Heart left ventricle (tissue), 13 donors: ENCODE measurements at regions not wholly inside any gene's neighbourhood (a gene's known extent, or its start where the extent isn't known, plus 50 kb on each side); places are given as distances from the start of the nearest gene placed in this dataset.

Experiments
- POLR2A ChIP-seq, 2 donors: fragments of 450-650 bp; IDR thresholded peaks; one replicate each; pipeline ENCODE4 v1.6.1; 2017; ENCODE audit warnings: antibody characterized with exemption in 2 of 2, mild to moderate bottlenecking in 2 of 2, moderate library complexity in 2 of 2
- TF ChIP-seq, protein P1 (sequence below), 12 donors: fragments of 200-600 bp; sonication (generic) in 4 of 12; IDR thresholded peaks; one replicate each; pipeline versions ENCODE4 v1.5.0 to v1.8.0; 2018 to 2022; ENCODE audit warnings: antibody characterized with exemption in 12 of 12, mild to moderate bottlenecking in 5 of 12
- donor health status: ischemic (EF 13 %, LVEDD 7.1; RV severe dilation, severe dysfunction).
- donor health status: DM: no; HTN: yes; CAD: no.
- donor health status: DM: no; HTN: no; CAD: no.
- donor health status: ischemic (EF 25% LVEDD 6.9; RV normal size, moderate dysfunction).
- donor health status: ischemic (EF 25% LVEDD 5.7; RV mildly dilated, moderate dysfunction).
- donor health status: ischemic (EF 35%, LVEDD 5.7; RV mildly dilated, moderate dysfunction).
- donor health status: nonischemic (EF 11% LVEDD 7.7; RV severe dilation, severe dysfunction).
- donor health status: DM: yes; HTN: yes; CAD: no.
- donor health status: PGD.
- donor health status: ischemic (EF 29% LVEDD 5.4; RV normal size, mild dysfunction).
- donor health status: nonischemic (EF 23%, LVEDD 6.1; RV moderate dilation, normal function).

DNA sequence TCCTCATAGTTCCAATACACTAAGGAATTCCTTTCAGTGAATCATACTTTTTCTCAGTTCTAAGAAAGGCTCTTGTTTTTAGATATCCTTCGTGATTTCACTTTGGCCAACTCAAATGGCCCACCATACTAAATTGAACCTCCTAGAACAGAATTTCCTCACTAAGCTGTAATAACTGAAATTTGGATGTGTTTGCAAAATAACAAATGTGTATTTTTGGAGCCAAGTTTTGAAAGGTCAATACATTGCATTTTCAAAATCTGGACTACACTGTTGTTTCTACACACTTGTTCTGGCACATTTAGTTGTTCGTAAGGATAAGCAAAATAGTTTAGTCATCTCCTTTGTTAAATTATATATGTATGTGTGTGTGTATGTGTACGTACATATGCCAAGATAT is 439.0 kb upstream of the STXBP6 start:
- TF ChIP-seq, protein P1, sequence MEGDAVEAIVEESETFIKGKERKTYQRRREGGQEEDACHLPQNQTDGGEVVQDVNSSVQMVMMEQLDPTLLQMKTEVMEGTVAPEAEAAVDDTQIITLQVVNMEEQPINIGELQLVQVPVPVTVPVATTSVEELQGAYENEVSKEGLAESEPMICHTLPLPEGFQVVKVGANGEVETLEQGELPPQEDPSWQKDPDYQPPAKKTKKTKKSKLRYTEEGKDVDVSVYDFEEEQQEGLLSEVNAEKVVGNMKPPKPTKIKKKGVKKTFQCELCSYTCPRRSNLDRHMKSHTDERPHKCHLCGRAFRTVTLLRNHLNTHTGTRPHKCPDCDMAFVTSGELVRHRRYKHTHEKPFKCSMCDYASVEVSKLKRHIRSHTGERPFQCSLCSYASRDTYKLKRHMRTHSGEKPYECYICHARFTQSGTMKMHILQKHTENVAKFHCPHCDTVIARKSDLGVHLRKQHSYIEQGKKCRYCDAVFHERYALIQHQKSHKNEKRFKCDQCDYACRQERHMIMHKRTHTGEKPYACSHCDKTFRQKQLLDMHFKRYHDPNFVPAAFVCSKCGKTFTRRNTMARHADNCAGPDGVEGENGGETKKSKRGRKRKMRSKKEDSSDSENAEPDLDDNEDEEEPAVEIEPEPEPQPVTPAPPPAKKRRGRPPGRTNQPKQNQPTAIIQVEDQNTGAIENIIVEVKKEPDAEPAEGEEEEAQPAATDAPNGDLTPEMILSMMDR (IDR thresholded peaks at IDR 0.05) = no peak
- no peak for TF ChIP-seq POLR2A (IDR thresholded peaks at IDR 0.05)
